Stomach (tissue), 8 donors: ENCODE measurements at regions not wholly inside any gene's neighbourhood (a gene's known extent, or its start where the extent isn't known, plus 50 kb on each side); places are given as distances from the start of the nearest gene placed in this dataset.
A peak's percentile ranks its signal among the peaks of the same experiment; 100 is the strongest.

ENCODE experiments used
- DNase-seq, 2 donors: peaks; one replicate each; pipeline versions ENCODE4 v3.0.0 to v3.0.0-alpha.2; 2013 to 2019
- H3K27ac ChIP-seq, 5 donors: fragments of 200-600 bp in 4 of 5; sonication (generic) in 4 of 5; one replicate each; pipeline ENCODE4 v1.5.1; 2013 to 2019; ENCODE audit warnings: mild to moderate bottlenecking in 1 of 5, moderate library complexity in 1 of 5
- H3K27me3 ChIP-seq, 3 donors: fragments of 200-600 bp; sonication (generic); one replicate each; pipeline ENCODE4 v1.5.1; 2017 to 2019; ENCODE audit warnings: mixed run types in 1 of 3
- H3K36me3 ChIP-seq, 4 donors: fragments of 200-600 bp; sonication (generic); 1 replicate in 3 of 4; 2 replicates in 1 of 4; pipeline ENCODE4 v1.5.1; 2016 to 2019
- H3K4me1 ChIP-seq, 4 donors: fragments of 200-600 bp; sonication (generic); one replicate each; pipeline ENCODE4 v1.5.1; 2016 to 2019
- H3K4me3 ChIP-seq, 4 donors: fragments of 200-600 bp; sonication (generic) in 3 of 4; one replicate each; pipeline ENCODE4 v1.5.1; 2016 to 2019; ENCODE audit warnings: mild to moderate bottlenecking in 1 of 4
- H3K9me3 ChIP-seq, 4 donors: fragments of 200-600 bp; sonication (generic); one replicate each; pipeline ENCODE4 v1.5.1; 2016 to 2019
- CTCF ChIP-seq, 7 experiments: fragments of 450-650 bp in 4 of 7; fragments of 200-600 bp in 3 of 7; sonication (generic) in 3 of 7; IDR thresholded peaks; one replicate each; pipeline ENCODE4 v1.5.1; 2016 to 2019; ENCODE audit warnings: antibody characterized with exemption in 7 of 7, control low read depth in 2 of 7, mild to moderate bottlenecking in 1 of 7
- EP300 ChIP-seq: sonication (generic); formaldehyde crosslinking; IDR thresholded peaks from one replicate; pipeline ENCODE4 v1.6.1; 2017; ENCODE audit warnings: antibody characterized with exemption
- POLR2A ChIP-seq, 4 donors: fragments of 450-650 bp; IDR thresholded peaks; one replicate each; pipeline ENCODE4 v1.6.1; 2016; ENCODE audit warnings: antibody characterized with exemption in 4 of 4, control low read depth in 2 of 4, mild to moderate bottlenecking in 1 of 4, moderate library complexity in 1 of 4
- POLR2AphosphoS5 ChIP-seq, 3 donors: sonication (generic); formaldehyde crosslinking; IDR thresholded peaks; one replicate each; pipeline ENCODE4 v1.6.1; 2016; ENCODE audit warnings: antibody characterized with exemption in 3 of 3
- WGBS, 5 donors: extraction: QIAGEN DNeasy Blood & Tissue Kit in 3 of 5; methylation state at CpG; one replicate each; pipeline versions ENCODE4 v1.1.5 to v1.1.7; 2013 to 2018; 5-methylcytosine and 5-hydroxymethylcytosine counted together
- intact Hi-C: fragments of 100-400 bp; cut with DNase I; formaldehyde crosslinking; loops from one replicate; pipeline ENCODE4 v1.15.1; 2023; ENCODE audit warnings: low total_unique reads
- donor health status: healthy with polysubstance abuse.
- donor health status: Bipolar disorder and iron deficiency.
- donor health status: healthy.

GRCh38 chr4:38313175-38313574, 350.8 kb upstream of the KLF3 start:
- DNase-seq, result peak; percentile 75 to 81
- Histone ChIP-seq H3K36me3 (no peaks in the 10 kb centered on the region), H3K4me3 (no peak overlapping the region), H3K27ac (peak overlapping the region; percentile 36 to 72 (median 53)), H3K27me3 (no peaks in the 10 kb centered on the region), H3K9me3 (no peaks in the 10 kb centered on the region), H3K4me1 (peaks cover 0 to 12% (median 5%) of the 10 kb centered on the region in 4 donors)
- 36 to 59% (median 48%) methylated on average over 5 of the region's 5 CpGs for WGBS, 5 donors
- TF ChIP-seq POLR2AphosphoS5 (IDR thresholded peaks at IDR 0.05) (peak in 2 of 3 donors; percentile 60 to 75), CTCF (IDR thresholded peaks at IDR 0.05) (no peak), POLR2A (IDR thresholded peaks at IDR 0.05) (no peak), EP300 (no peak)
- intact Hi-C loops, result loop anchor here (10.0 kb wide), 1 partner anchor 118 kb away; no protein-coding TSS in a partner anchor

GRCh38 chr4:38313999-38314561, 349.9 kb upstream of the KLF3 start:
- Histone ChIP-seq H3K27me3 (no peaks in the 10 kb centered on the region), H3K4me1 (peaks cover 2 to 19% (median 14%) of the 10 kb centered on the region in 4 donors), H3K27ac (peak overlapping the region in 2 of 5 donors; percentile 36 to 72), H3K9me3 (no peaks in the 10 kb centered on the region), H3K36me3 (no peaks in the 10 kb centered on the region), H3K4me3 (no peak overlapping the region)
- intact Hi-C loops, result loop anchor here (10.0 kb wide), 1 partner anchor 119 kb away; no protein-coding TSS in a partner anchor
- WGBS, 5 donors, result 59 to 76% (median 72%) methylated on average over 4 of the region's 4 CpGs
- DNase-seq, result no peak
- TF ChIP-seq POLR2AphosphoS5 (IDR thresholded peaks at IDR 0.05) (no peak), EP300 (no peak), POLR2A (IDR thresholded peaks at IDR 0.05) (no peak), CTCF (IDR thresholded peaks at IDR 0.05) (no peak)

- Histone ChIP-seq H3K27ac (peak overlapping the region in 1 of 5 donors; percentile 72), H3K9me3 (no peaks in the 10 kb centered on the region), H3K4me3 (no peak overlapping the region), H3K27me3 (no peaks in the 10 kb centered on the region), H3K4me1 (peaks cover 7 to 25% (median 20%) of the 10 kb centered on the region in 4 donors), H3K36me3 (no peaks in the 10 kb centered on the region)
- TF ChIP-seq CTCF (IDR thresholded peaks at IDR 0.05) (no peak), POLR2AphosphoS5 (IDR thresholded peaks at IDR 0.05) (no peak)
- 35 to 79% (median 58%) methylated on average over 5 of the region's 5 CpGs for WGBS, 5 donors
- peak; percentile 56 to 63 for DNase-seq
- intact Hi-C loops, result loop anchor here (10.0 kb wide), 1 partner anchor 120 kb away; no protein-coding TSS in a partner anchor
Observed at GRCh38 chr4:38314663-38315062, 349.3 kb upstream of the KLF3 start.

- H3K4me1 ChIP-seq, result peaks cover 11 to 31% (median 27%) of the 10 kb centered on the region in 4 donors
- intact Hi-C loops, result loop anchor here (10.0 kb wide), 1 partner anchor 120 kb away; no protein-coding TSS in a partner anchor
- 86 to 94% (median 92%) methylated on average over 5 of the region's 5 CpGs for WGBS, 5 donors
- DNase-seq, result no peak
- no peak overlapping the region for H3K27ac ChIP-seq
- H3K27me3 ChIP-seq, result no peaks in the 10 kb centered on the region
- no peak overlapping the region for H3K4me3 ChIP-seq
- H3K36me3 ChIP-seq, result no peaks in the 10 kb centered on the region
- TF ChIP-seq POLR2A (IDR thresholded peaks at IDR 0.05) (no peak), EP300 (no peak), CTCF (IDR thresholded peaks at IDR 0.05) (no peak), POLR2AphosphoS5 (IDR thresholded peaks at IDR 0.05) (no peak)
- H3K9me3 ChIP-seq, result no peaks in the 10 kb centered on the region
Observed at GRCh38 chr4:38315286-38315685, 348.7 kb upstream of the KLF3 start.
